OCI-LY7 (cell line): ENCODE measurements at regions not wholly inside any gene's neighbourhood (a gene's known extent, or its start where the extent isn't known, plus 50 kb on each side); places are given as distances from the start of the nearest gene placed in this dataset.

Experiments used
- BruUV-seq: library from RNA; stranded (reverse); fragments of 400-500 nt; replicated peaks from 2 replicates; lab custom pipeline; 2021; lab: Mats Ljungman, UMichigan
- CTCF ChIA-PET: fragments of 300-600 bp; sonication (Branson Sonifier 250); formaldehyde crosslinking; loops from one replicate; lab custom pipeline; 2022; ENCODE audit warnings: antibody characterized with exemption; ENCODE audit not compliant: unreplicated experiment; lab: Charles Lee
- POLR2A ChIA-PET: fragments of 300-600 bp; sonication (Branson Sonifier 250); formaldehyde crosslinking; loops from one replicate; lab custom pipeline; 2022; ENCODE audit warnings: antibody characterized with exemption; lab: Charles Lee
- DNase-seq: peaks from one replicate; pipeline ENCODE4 v3.0.0-alpha.2; 2015; ENCODE audit warnings: low spot score
- H2AFZ ChIP-seq: fragments of 200-600 bp; sonication (generic), shearing (Covaris generic); 2 replicates; pipeline ENCODE4 v1.6.1; 2014; ENCODE audit warnings: mild to moderate bottlenecking, antibody characterized with exemption, low read length, moderate library complexity
- H3K27ac ChIP-seq: fragments of 200-600 bp; sonication (generic); 2 replicates; pipeline ENCODE4 v1.5.1; 2014; ENCODE audit warnings: mixed run types, low read depth, mild to moderate bottlenecking, moderate library complexity, low read length, inconsistent platforms; ENCODE audit not compliant: poor library complexity, severe bottlenecking
- H3K36me3 ChIP-seq: fragments of 200-600 bp; sonication (generic); 2 replicates; pipeline ENCODE4 v1.6.1; 2014; ENCODE audit warnings: mild to moderate bottlenecking, antibody characterized with exemption, low read length, moderate library complexity, mixed read lengths; ENCODE audit not compliant: insufficient read depth
- H3K4me1 ChIP-seq: fragments of 200-600 bp; sonication (generic); 2 replicates; pipeline ENCODE4 v1.5.1; 2014; ENCODE audit warnings: mild to moderate bottlenecking, low read length; ENCODE audit not compliant: insufficient read depth, poor library complexity, severe bottlenecking
- H3K4me2 ChIP-seq: fragments of 200-600 bp; sonication (generic); 2 replicates; pipeline ENCODE4 v1.6.1; 2014; ENCODE audit warnings: mild to moderate bottlenecking, low read length
- H3K4me3 ChIP-seq: fragments of 200-600 bp; sonication (generic); 2 replicates; pipeline ENCODE4 v1.5.1; 2014; ENCODE audit warnings: mild to moderate bottlenecking, low read depth, low read length; ENCODE audit not compliant: poor library complexity, severe bottlenecking
- H3K79me2 ChIP-seq: fragments of 200-600 bp; sonication (generic); 2 replicates; pipeline ENCODE4 v1.6.1; 2016; ENCODE audit warnings: low read depth, mild to moderate bottlenecking, low read length, moderate library complexity, mixed read lengths; ENCODE audit not compliant: insufficient read depth
- H3K9me2 ChIP-seq: fragments of 200-600 bp; sonication (generic); 2 replicates; pipeline ENCODE4 v1.6.1; 2016; ENCODE audit warnings: mild to moderate bottlenecking, low read length, mixed read lengths; ENCODE audit not compliant: insufficient read depth
- H3K9me3 ChIP-seq: fragments of 200-600 bp; sonication (generic); 2 replicates; pipeline ENCODE4 v1.6.1; 2014; ENCODE audit warnings: mild to moderate bottlenecking, mixed run types, low read length, mixed read lengths
- H4K20me1 ChIP-seq: fragments of 200-600 bp; sonication (generic); 2 replicates; pipeline ENCODE4 v1.6.1; 2014; ENCODE audit warnings: mild to moderate bottlenecking, antibody characterized with exemption, low read length, moderate library complexity, mixed read lengths; ENCODE audit not compliant: insufficient read depth
- EZH2phosphoT487 ChIP-seq: fragments of 200-600 bp; sonication (generic); IDR thresholded peaks from 2 replicates; pipeline ENCODE4 v1.6.1; 2018; ENCODE audit warnings: low read depth, borderline replicate concordance, mild to moderate bottlenecking, mixed run types, antibody characterized with exemption, low read length, moderate library complexity, mixed read lengths
- intact Hi-C: fragments of 100-400 bp; cut with micrococcal nuclease; formaldehyde crosslinking; loops from one replicate; pipeline ENCODE4 v1.10.0; 2022; ENCODE audit not compliant: unreplicated experiment
- TF ChIP-seq, protein P1 (sequence below): fragments of 200-600 bp; sonication (generic); conservative IDR thresholded peaks from 2 replicates; pipeline ENCODE4 v1.5.1; 2014; ENCODE audit warnings: mild to moderate bottlenecking, antibody characterized with exemption, low read length, moderate library complexity, mixed read lengths

GRCh38 chr11:70625582-70626518 lies 227.5 kb downstream of the CTTN start:
- Histone ChIP-seq H3K9me2 (no peaks in the 10 kb centered on the region), H3K36me3 (no peaks in the 10 kb centered on the region), H3K9me3 (no peaks in the 10 kb centered on the region), H3K4me2 (no peak overlapping the region), H3K4me3 (no peak overlapping the region), H3K79me2 (no peaks in the 10 kb centered on the region), H2AFZ (no peak overlapping the region), H3K27ac (no peak overlapping the region), H3K4me1 (no peaks in the 10 kb centered on the region), H4K20me1 (no peaks in the 10 kb centered on the region)
- intact Hi-C loops, result no loop called here
- CTCF ChIA-PET, result no interaction called here
- TF ChIP-seq EZH2phosphoT487, result no peak
- TF ChIP-seq, protein P1, sequence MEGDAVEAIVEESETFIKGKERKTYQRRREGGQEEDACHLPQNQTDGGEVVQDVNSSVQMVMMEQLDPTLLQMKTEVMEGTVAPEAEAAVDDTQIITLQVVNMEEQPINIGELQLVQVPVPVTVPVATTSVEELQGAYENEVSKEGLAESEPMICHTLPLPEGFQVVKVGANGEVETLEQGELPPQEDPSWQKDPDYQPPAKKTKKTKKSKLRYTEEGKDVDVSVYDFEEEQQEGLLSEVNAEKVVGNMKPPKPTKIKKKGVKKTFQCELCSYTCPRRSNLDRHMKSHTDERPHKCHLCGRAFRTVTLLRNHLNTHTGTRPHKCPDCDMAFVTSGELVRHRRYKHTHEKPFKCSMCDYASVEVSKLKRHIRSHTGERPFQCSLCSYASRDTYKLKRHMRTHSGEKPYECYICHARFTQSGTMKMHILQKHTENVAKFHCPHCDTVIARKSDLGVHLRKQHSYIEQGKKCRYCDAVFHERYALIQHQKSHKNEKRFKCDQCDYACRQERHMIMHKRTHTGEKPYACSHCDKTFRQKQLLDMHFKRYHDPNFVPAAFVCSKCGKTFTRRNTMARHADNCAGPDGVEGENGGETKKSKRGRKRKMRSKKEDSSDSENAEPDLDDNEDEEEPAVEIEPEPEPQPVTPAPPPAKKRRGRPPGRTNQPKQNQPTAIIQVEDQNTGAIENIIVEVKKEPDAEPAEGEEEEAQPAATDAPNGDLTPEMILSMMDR, result no peak
- POLR2A ChIA-PET, result no interaction called here
- BruUV-seq, result no TSS peak
- no peak for DNase-seq

GRCh38 chr11:70627219-70627618 lies 228.9 kb downstream of the CTTN start:
- CTCF ChIA-PET, result no interaction called here
- H3K4me3 ChIP-seq, result no peak overlapping the region
- no peak for DNase-seq
- TF ChIP-seq, protein P1, result no peak
- TF ChIP-seq EZH2phosphoT487, result no peak
- no peak overlapping the region for H3K4me2 ChIP-seq
- H3K4me1 ChIP-seq, result no peaks in the 10 kb centered on the region
- H2AFZ ChIP-seq, result no peak overlapping the region
- BruUV-seq, result no TSS peak
- no peaks in the 10 kb centered on the region for H3K9me2 ChIP-seq
- H3K36me3 ChIP-seq, result no peaks in the 10 kb centered on the region
- no peaks in the 10 kb centered on the region for H3K79me2 ChIP-seq
- POLR2A ChIA-PET, result no interaction called here
- no peaks in the 10 kb centered on the region for H4K20me1 ChIP-seq
- no peak overlapping the region for H3K27ac ChIP-seq
- H3K9me3 ChIP-seq, result no peaks in the 10 kb centered on the region
- intact Hi-C loops, result no loop called here
